Spleen (tissue), 11 donors: ENCODE measurements at regions not wholly inside any gene's neighbourhood (a gene's known extent, or its start where the extent isn't known, plus 50 kb on each side); places are given as distances from the start of the nearest gene placed in this dataset.

Experiments
- DNase-seq: peaks from one replicate; pipeline ENCODE4 v3.0.0-alpha.2; 2020
- H3K27ac ChIP-seq, 8 donors: fragments of 200-600 bp; sonication (generic) in 7 of 8; 1 replicate in 4 of 8; 2 replicates in 4 of 8; pipeline versions ENCODE4 v1.5.0 to v1.8.0; 2016 to 2021; ENCODE audit warnings: inconsistent platforms in 4 of 8, mild to moderate bottlenecking in 4 of 8, moderate library complexity in 1 of 8
- H3K27me3 ChIP-seq, 7 donors: fragments of 200-600 bp; sonication (generic) in 6 of 7; replicated peaks in 1 of 7; 1 replicate in 4 of 7; 2 replicates in 3 of 7; pipeline versions ENCODE4 v1.5.0 to v1.8.0; 2016 to 2021; ENCODE audit warnings: inconsistent platforms in 3 of 7, mild to moderate bottlenecking in 1 of 7
- H3K36me3 ChIP-seq, 6 donors: fragments of 200-600 bp; sonication (generic) in 5 of 6; 1 replicate in 4 of 6; 2 replicates in 2 of 6; pipeline versions ENCODE4 v1.5.0 to v1.8.0; 2016 to 2021; ENCODE audit warnings: inconsistent platforms in 2 of 6
- H3K4me1 ChIP-seq, 6 donors: fragments of 200-600 bp; sonication (generic) in 5 of 6; 1 replicate in 3 of 6; 2 replicates in 3 of 6; pipeline versions ENCODE4 v1.5.0 to v1.8.0; 2016 to 2021; ENCODE audit warnings: inconsistent platforms in 3 of 6
- H3K4me3 ChIP-seq, 8 donors: fragments of 200-600 bp; sonication (generic) in 7 of 8; 1 replicate in 4 of 8; 2 replicates in 4 of 8; pipeline versions ENCODE4 v1.5.0 to v1.8.0; 2016 to 2021; ENCODE audit warnings: inconsistent platforms in 4 of 8, mild to moderate bottlenecking in 4 of 8, moderate library complexity in 2 of 8
- H3K9me3 ChIP-seq, 8 donors: fragments of 200-600 bp; sonication (generic) in 7 of 8; 1 replicate in 4 of 8; 2 replicates in 4 of 8; pipeline versions ENCODE4 v1.5.0 to v1.8.0; 2016 to 2021; ENCODE audit warnings: inconsistent platforms in 4 of 8
- POLR2A ChIP-seq, 3 donors: fragments of 450-650 bp; IDR thresholded peaks; one replicate each; pipeline ENCODE4 v1.5.1; 2017; ENCODE audit warnings: antibody characterized with exemption in 3 of 3, mild to moderate bottlenecking in 1 of 3
- POLR2AphosphoS5 ChIP-seq, 3 donors: sonication (generic); formaldehyde crosslinking; IDR thresholded peaks; one replicate each; pipeline ENCODE4 v1.5.1; 2017; ENCODE audit warnings: antibody characterized with exemption in 3 of 3
- WGBS, 5 donors: extraction: QIAGEN DNeasy Blood & Tissue Kit in 3 of 5; methylation state at CpG; one replicate each; pipeline versions ENCODE4 v1.1.5 to v1.1.7; 2013 to 2018; 5-methylcytosine and 5-hydroxymethylcytosine counted together
- intact Hi-C: fragments of 100-400 bp; cut with DNase I; formaldehyde crosslinking; loops from one replicate; pipeline ENCODE4 v1.15.0; 2023; ENCODE audit warnings: low total_unique reads
- TF ChIP-seq, protein P1 (sequence below), 11 experiments: fragments of 200-600 bp in 7 of 11; fragments of 450-650 bp in 4 of 11; sonication (generic) in 4 of 11; IDR thresholded peaks in 8 of 11; conservative IDR thresholded peaks in 3 of 11; 1 replicate in 7 of 11; 2 replicates in 4 of 11; pipeline versions ENCODE4 v1.4.0 to v1.8.0; 2016 to 2021; ENCODE audit warnings: antibody characterized with exemption in 11 of 11, inconsistent platforms in 4 of 11, mild to moderate bottlenecking in 1 of 11
- donor health status: healthy with polysubstance abuse.
- donor health status: DM: no; HTN: no; CAD: no; lungs with moderate emphysema.
- donor health status: DM: no; HTN: no; CAD: no.
- donor health status: Bipolar disorder and iron deficiency.
- donor health status: healthy.
- donor health status: DM: no; HTN: no; CAD: no.
- donor health status: DM: yes; HTN: yes; CAD: no.

DNA sequence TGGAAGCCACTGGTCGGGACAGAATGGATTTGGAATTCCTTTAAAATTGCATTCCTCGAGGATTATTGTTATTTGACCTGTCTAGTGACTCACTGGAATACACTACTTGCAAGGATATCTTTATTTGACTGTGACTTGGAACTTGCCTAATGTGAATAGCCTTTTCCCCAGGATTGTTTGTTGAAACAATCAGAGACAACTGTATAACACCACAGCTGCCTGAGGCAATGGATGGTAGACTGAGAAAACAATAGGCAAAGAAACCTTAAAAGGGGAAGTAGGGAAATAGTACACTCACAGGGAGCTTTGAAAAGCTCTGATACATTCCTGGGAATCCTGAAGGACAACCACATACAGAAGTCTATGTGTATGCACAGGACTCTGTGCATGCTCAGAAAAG, 465.3 kb downstream of the BMP2 start:
- Histone ChIP-seq H3K4me1 (no peaks in the 10 kb centered on the region), H3K9me3 (peaks cover 0 to 36% (median 23%) of the 10 kb centered on the region in 8 donors), H3K36me3 (no peaks in the 10 kb centered on the region), H3K27me3 (no peaks in the 10 kb centered on the region), H3K27ac (no peak overlapping the region), H3K4me3 (no peak overlapping the region)
- intact Hi-C loops: no loop called here
- DNase-seq: no peak
- WGBS, 5 donors: 57 to 84% (median 71%) methylated on average over 2 of the region's 2 CpGs
- TF ChIP-seq, protein P1, sequence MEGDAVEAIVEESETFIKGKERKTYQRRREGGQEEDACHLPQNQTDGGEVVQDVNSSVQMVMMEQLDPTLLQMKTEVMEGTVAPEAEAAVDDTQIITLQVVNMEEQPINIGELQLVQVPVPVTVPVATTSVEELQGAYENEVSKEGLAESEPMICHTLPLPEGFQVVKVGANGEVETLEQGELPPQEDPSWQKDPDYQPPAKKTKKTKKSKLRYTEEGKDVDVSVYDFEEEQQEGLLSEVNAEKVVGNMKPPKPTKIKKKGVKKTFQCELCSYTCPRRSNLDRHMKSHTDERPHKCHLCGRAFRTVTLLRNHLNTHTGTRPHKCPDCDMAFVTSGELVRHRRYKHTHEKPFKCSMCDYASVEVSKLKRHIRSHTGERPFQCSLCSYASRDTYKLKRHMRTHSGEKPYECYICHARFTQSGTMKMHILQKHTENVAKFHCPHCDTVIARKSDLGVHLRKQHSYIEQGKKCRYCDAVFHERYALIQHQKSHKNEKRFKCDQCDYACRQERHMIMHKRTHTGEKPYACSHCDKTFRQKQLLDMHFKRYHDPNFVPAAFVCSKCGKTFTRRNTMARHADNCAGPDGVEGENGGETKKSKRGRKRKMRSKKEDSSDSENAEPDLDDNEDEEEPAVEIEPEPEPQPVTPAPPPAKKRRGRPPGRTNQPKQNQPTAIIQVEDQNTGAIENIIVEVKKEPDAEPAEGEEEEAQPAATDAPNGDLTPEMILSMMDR (IDR thresholded peaks at IDR 0.05 in 8 of 11, conservative IDR thresholded peaks at IDR 0.05 in 3 of 11): no peak
- no peak for TF ChIP-seq POLR2AphosphoS5 (IDR thresholded peaks at IDR 0.05)
- TF ChIP-seq POLR2A (IDR thresholded peaks at IDR 0.05): no peak

DNA sequence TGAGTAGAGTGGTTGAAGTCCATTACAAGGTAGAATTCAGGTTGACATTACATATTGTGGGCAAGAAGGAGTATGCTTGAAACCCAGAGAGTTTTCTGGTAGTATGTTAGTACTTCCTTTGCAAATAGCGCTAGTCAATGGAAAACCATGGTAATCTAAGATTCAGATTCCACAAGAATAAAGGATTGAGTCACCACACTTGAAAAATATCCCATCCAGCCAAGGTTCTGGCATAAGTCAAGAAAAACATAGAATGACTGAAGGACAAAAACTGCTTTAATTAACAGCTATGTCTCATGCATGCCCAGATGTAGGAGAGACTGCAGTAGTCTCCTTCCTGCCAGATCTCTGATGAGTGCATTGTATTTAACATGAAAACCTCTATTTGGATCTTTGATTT, 469.8 kb downstream of the BMP2 start:
- intact Hi-C loops: no loop called here
- no peak for DNase-seq
- H3K9me3 ChIP-seq: peaks cover 0 to 21% (median 14%) of the 10 kb centered on the region in 8 donors
- TF ChIP-seq POLR2AphosphoS5 (IDR thresholded peaks at IDR 0.05): no peak
- TF ChIP-seq, protein P1 (IDR thresholded peaks at IDR 0.05 in 8 of 11, conservative IDR thresholded peaks at IDR 0.05 in 3 of 11): no peak
- no peak for TF ChIP-seq POLR2A (IDR thresholded peaks at IDR 0.05)
- H3K4me3 ChIP-seq: no peak overlapping the region
- 77 to 95% (median 85%) methylated on average over 1 of the region's 1 CpG for WGBS, 5 donors
- H3K27ac ChIP-seq: no peak overlapping the region
- no peaks in the 10 kb centered on the region for H3K36me3 ChIP-seq
- no peaks in the 10 kb centered on the region for H3K4me1 ChIP-seq
- H3K27me3 ChIP-seq: no peaks in the 10 kb centered on the region

DNA sequence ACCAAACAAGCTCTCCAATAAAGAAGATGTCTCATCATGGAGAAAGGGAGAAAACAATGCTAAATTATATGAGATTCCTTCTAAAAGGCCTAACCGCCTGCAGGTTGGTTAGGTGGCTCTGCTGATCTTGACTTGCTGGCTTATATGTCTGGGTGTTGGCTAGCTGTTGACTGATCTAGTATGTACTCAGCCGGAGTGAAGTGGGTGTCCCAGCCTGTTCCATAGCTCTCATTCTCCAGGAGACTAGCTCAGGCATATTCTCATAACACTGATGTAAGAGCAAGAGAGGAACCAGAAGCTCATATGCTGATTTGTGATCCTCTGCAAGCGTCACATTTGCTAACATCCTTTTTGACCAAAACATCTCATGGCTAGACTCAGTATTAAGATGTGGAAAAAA, 473.0 kb downstream of the BMP2 start:
- Histone ChIP-seq H3K4me1 (no peaks in the 10 kb centered on the region), H3K27me3 (no peaks in the 10 kb centered on the region), H3K36me3 (no peaks in the 10 kb centered on the region), H3K4me3 (no peak overlapping the region), H3K27ac (no peak overlapping the region), H3K9me3 (no peaks in the 10 kb centered on the region)
- intact Hi-C loops: no loop called here
- TF ChIP-seq POLR2AphosphoS5 (IDR thresholded peaks at IDR 0.05) (no peak), POLR2A (IDR thresholded peaks at IDR 0.05) (no peak)
- TF ChIP-seq, protein P1 (IDR thresholded peaks at IDR 0.05 in 8 of 11, conservative IDR thresholded peaks at IDR 0.05 in 3 of 11): no peak
- DNase-seq: no peak
- WGBS, 5 donors: 88 to 94% (median 92%) methylated on average over 3 of the region's 3 CpGs

DNA sequence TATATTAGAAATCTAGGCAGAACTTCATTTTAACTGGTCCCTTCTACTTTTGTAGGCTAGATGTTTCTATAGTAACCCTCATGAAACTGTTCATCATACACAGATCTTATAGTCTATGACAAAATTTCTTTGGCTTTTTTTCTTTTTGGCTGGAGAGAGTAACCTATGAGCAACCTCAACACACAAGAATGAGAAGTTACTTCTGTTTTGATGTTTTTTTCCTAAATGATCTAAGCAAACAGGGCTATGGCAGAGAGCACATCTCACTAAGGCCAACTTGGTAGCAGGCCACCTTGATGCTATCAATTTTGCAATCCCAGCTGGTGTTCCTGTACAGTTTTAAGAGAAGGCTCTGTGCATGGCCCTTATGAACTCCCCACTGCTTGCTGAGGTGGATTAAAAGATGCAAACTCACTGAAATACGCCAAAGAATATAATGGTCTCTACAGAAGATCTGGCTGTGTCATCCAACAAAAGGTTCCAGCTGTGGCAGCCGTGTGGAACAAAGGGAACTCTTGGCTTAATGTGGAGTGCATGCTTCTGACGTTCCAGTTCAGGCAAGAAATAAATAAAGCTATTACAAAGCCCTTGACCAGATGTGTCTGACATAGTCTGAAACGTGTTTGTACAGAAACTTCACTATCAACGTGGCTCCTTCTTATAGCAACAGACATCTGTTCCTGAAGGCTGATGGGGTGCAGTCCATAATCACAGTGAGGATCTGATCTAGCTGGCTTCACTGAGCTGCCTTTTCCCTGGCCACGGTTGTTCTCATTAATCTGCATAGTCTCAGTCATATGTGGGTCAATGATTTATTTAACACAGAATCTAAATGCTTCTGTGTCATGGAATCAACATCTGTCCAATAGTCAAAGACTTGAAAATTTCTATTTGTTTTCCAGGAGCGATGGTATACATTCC, 481.1 kb downstream of the BMP2 start:
- Histone ChIP-seq H3K4me1 (no peaks in the 10 kb centered on the region), H3K27me3 (no peaks in the 10 kb centered on the region), H3K4me3 (no peak overlapping the region), H3K27ac (no peak overlapping the region), H3K36me3 (no peaks in the 10 kb centered on the region), H3K9me3 (no peaks in the 10 kb centered on the region)
- intact Hi-C loops: no loop called here
- TF ChIP-seq POLR2A (IDR thresholded peaks at IDR 0.05): no peak
- TF ChIP-seq POLR2AphosphoS5 (IDR thresholded peaks at IDR 0.05): no peak
- TF ChIP-seq, protein P1 (IDR thresholded peaks at IDR 0.05 in 8 of 11, conservative IDR thresholded peaks at IDR 0.05 in 3 of 11): no peak
- WGBS, 5 donors: 58 to 72% (median 66%) methylated on average over 7 of the region's 7 CpGs
- DNase-seq: no peak
